Right cardiac atrium (tissue), 5 donors: ENCODE measurements at regions not wholly inside any gene's neighbourhood (a gene's known extent, or its start where the extent isn't known, plus 50 kb on each side); places are given as distances from the start of the nearest gene placed in this dataset.

Source experiments
- ATAC-seq, 2 donors: fragments of 200-7000 bp; cut with Tn5 transposase; one replicate each; pipeline versions ENCODE4 v1.8.0 to v1.9.1; 2020; ENCODE audit warnings: moderate library complexity in 2 of 2, mild to moderate bottlenecking in 1 of 2
- DNase-seq, 3 donors: peaks; one replicate each; pipeline ENCODE4 v3.0.0-alpha.2; 2020
- H3K27ac ChIP-seq: one replicate; pipeline ENCODE4 v1.5.1; 2013; ENCODE audit warnings: mild to moderate bottlenecking, low read length, control low read depth, moderate library complexity
- H3K27me3 ChIP-seq: one replicate; pipeline ENCODE4 v1.6.1; 2013; ENCODE audit not compliant: control insufficient read depth, insufficient read depth
- H3K4me1 ChIP-seq: one replicate; pipeline ENCODE4 v1.6.1; 2013; ENCODE audit warnings: low read length; ENCODE audit not compliant: control insufficient read depth, insufficient read depth
- H3K4me3 ChIP-seq: one replicate; pipeline ENCODE4 v1.5.1; 2013; ENCODE audit warnings: low read length, control low read depth
- H3K9me3 ChIP-seq: one replicate; pipeline ENCODE4 v1.6.1; 2013; ENCODE audit warnings: low read length; ENCODE audit not compliant: control insufficient read depth
- WGBS: extraction: QIAGEN DNeasy Blood & Tissue Kit; methylation state at CpG from one replicate; pipeline ENCODE4 v1.1.7; 2013; 5-methylcytosine and 5-hydroxymethylcytosine counted together
- intact Hi-C, 4 donors: fragments of 100-400 bp; cut with DNase I; formaldehyde crosslinking; loops; one replicate each; pipeline versions ENCODE4 v1.11.0 to v1.14.0; 2022 to 2023
- donor health status: healthy with polysubstance abuse.
- donor health status: DM: no; HTN: yes; CAD: no.
- donor health status: DM: no; HTN: no; CAD: no.
- donor health status: DM: no; HTN: yes; CAD: no; lungs with severe emphysema.
- donor health status: DM: yes; HTN: yes; CAD: no.

DNA sequence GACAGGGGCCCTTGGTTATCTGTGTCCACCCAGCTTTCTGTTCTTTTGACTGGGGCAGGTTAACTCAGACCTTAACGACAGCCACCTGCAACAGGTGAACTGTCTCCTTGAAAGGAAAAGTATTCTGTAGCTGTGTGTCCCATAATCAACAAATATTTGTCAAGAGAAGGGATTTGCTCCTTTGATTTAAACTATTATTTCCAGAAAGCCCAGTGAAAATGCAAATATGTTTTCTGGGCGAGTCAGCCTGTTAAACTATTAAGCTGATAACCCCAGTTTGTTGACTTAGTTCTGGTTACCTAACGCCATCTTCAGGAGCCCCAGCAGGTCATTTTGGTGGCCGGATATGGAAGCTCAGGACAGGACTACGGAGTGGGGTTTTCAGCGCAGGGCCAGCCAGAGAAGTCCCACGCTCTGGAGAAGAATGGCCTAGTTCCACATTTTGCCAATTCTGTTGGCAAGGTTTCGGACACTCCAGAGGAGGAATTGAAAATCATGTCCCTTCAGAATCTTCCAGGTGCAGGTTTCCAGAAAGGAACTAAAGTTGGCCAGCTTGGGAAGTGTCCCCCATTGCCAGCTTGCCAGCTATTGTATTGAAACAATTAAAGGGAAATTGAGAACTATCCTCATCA, 54.5 kb downstream of the ADRA2A start:
- WGBS: 76% methylated on average over 8 of the region's 8 CpGs
- no peak for DNase-seq
- H3K27ac ChIP-seq: no peak overlapping the region
- H3K4me1 ChIP-seq: no peaks in the 10 kb centered on the region
- no peaks in the 10 kb centered on the region for H3K27me3 ChIP-seq
- no peak overlapping the region for H3K4me3 ChIP-seq
- intact Hi-C loops: no loop called here
- no peak for ATAC-seq
- peaks cover 2% of the 10 kb centered on the region for H3K9me3 ChIP-seq

DNA sequence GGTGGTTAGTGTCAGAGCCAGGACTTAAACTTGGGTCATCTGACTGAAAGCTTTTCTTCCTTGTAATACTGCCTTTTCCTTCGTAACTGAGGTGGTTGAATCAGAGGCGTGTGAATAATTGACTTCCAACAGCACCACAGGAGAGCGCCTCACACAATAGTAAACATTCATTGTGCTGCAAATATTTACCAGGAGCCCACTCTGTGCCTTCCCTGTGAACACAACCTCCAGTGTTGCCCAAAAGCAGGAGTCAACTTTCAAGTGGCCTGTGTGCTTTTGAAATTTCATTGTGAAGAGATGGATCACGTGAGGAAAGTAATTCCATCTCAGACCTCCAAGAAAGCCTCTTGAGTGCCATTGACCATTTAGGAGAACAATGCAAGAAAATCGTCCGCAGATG, 60.2 kb downstream of the ADRA2A start:
- Histone ChIP-seq H3K4me3 (no peak overlapping the region), H3K9me3 (no peaks in the 10 kb centered on the region), H3K4me1 (no peaks in the 10 kb centered on the region), H3K27me3 (no peaks in the 10 kb centered on the region), H3K27ac (no peak overlapping the region)
- ATAC-seq (no peak), DNase-seq (no peak)
- intact Hi-C loops: no loop called here
- 45% methylated on average over 6 of the region's 6 CpGs for WGBS

DNA sequence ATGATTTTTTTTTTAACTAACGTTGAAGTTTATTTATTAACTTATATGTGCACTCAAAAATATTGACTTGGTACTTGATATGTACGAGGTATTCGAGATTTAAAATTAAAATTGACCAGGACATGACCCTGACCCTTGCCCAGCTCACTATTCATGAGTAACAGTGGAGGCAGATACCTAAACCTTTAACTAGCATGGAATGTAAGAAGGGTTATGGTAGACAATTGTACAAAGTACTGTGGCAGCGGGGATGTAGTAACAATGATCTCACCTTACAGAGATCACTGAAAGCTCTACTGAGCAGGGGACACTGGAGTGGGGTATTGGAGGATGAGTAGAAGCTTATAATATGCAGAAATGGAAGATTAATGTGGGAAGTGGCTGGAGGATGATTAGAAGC, 60.8 kb downstream of the ADRA2A start:
- H3K27ac ChIP-seq: no peak overlapping the region
- no peaks in the 10 kb centered on the region for H3K27me3 ChIP-seq
- H3K4me1 ChIP-seq: no peaks in the 10 kb centered on the region
- intact Hi-C loops: no loop called here
- H3K4me3 ChIP-seq: no peak overlapping the region
- 47% methylated on average over 4 of the region's 4 CpGs for WGBS
- ATAC-seq (no peak), DNase-seq (no peak)
- no peaks in the 10 kb centered on the region for H3K9me3 ChIP-seq

DNA sequence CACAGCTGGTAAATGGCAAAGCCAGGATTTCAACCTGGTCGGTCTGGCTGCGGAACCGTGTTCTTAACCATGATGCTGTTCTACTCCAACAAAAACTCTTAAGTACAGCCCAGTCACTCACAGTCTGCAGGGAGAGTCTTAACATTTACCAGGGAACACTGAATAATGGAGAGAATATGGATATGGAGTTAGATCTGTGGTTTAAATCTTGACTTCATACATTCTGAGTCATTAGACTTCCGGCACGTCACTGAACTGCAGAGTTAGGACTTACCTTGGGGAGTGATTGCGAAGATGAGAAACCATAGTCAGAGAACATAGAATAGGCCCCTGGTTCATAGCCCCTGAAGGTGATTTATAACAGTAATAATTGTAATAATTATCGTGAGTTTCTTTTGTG, 61.7 kb downstream of the ADRA2A start:
- 93% methylated on average over 7 of the region's 7 CpGs for WGBS
- Histone ChIP-seq H3K9me3 (no peaks in the 10 kb centered on the region), H3K27me3 (no peaks in the 10 kb centered on the region), H3K4me3 (no peak overlapping the region), H3K27ac (no peak overlapping the region), H3K4me1 (no peaks in the 10 kb centered on the region)
- ATAC-seq (no peak), DNase-seq (no peak)
- intact Hi-C loops: no loop called here

DNA sequence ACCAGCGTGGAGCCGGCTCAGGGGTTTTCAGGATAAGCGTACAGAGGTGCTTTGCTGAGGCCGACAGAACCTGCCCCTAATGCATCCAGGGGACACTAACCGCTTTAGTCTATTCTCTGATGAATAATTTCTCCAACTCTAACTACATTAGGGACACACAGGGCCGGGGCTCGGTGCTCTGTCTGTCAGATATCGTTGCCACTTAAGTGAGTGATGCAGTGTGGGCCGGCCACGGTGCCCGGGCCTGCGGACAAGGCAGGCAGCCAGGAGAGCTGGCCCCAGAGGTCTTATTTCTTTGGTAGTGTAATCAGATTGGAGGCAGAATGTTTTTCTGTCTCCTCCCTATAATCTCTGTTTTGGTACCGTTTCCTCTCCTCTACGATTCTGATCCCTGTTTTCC, 62.7 kb downstream of the ADRA2A start:
- ATAC-seq (no peak), DNase-seq (no peak)
- Histone ChIP-seq H3K9me3 (no peaks in the 10 kb centered on the region), H3K4me3 (no peak overlapping the region), H3K27ac (no peak overlapping the region), H3K27me3 (no peaks in the 10 kb centered on the region), H3K4me1 (no peaks in the 10 kb centered on the region)
- intact Hi-C loops: no loop called here
- 66% methylated on average over 14 of the region's 14 CpGs for WGBS

DNA sequence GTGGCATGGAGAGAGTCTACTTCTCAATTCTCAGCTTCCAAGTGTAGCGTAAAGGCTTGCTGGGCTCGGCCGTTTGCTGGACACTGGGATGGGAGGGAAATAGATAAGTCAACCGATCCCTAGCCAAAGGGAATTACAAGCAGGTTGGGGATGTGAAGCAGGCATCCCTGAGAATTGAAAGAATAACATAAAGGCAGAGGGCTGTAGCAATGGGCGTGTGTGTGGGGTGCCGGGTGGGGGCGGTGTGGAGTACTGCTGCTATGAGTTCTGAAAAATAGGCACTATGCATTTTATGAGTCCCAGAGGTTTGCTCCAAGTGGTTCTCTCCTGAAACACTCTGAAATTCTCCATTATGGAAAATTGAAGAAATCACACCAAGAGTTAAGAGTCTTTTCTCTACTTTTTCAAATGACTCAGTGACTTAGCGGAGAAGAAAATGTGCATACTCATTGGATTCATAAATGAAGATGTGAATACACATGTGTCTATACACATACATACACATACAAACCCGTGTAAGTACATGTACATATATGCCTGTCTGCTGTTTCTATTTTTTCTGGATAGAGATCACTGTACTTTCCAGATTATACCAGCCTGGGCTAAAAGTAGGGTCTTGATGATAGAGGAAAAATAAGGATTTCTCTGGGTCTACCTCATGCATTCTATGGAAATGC, 65.4 kb downstream of the ADRA2A start:
- Histone ChIP-seq H3K27ac (no peak overlapping the region), H3K9me3 (no peaks in the 10 kb centered on the region), H3K27me3 (no peaks in the 10 kb centered on the region), H3K4me3 (no peak overlapping the region), H3K4me1 (no peaks in the 10 kb centered on the region)
- WGBS: 75% methylated on average over 9 of the region's 9 CpGs
- DNase-seq (no peak), ATAC-seq (no peak)
- intact Hi-C loops: no loop called here

DNA sequence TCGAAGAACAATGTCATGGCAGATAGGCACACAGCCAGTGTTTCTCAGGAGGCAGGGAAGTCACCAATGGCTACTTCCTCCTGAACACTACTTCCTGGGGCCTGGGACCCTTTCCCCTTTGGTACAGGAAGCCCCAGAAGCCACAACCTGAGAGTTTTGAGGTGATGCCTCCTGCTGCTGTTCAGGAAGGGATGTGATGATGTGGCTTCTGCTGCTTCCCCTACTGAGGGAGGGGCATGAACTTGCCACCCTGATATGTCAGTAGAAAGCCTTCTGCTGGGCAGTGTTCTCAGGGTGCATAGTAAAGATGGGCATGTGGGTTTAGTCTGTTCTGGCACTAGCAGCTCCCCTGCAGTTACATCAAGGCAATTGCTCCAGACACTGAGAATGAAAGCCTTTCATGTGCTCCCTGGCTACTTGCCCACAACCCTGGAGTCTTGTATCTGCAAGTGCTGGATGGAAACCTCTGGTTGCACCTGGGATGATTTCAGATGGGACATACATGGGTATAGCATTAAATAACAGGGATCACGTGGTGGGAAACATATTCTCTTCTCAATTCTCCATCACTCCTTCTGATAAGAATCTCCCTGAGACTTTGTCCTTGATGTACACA, 69.3 kb downstream of the ADRA2A start:
- no peak for ATAC-seq
- Histone ChIP-seq H3K27ac (no peak overlapping the region), H3K4me1 (no peaks in the 10 kb centered on the region), H3K9me3 (no peaks in the 10 kb centered on the region), H3K27me3 (no peaks in the 10 kb centered on the region), H3K4me3 (no peak overlapping the region)
- 47% methylated on average over 2 of the region's 2 CpGs for WGBS
- DNase-seq: no peak
- intact Hi-C loops: no loop called here

DNA sequence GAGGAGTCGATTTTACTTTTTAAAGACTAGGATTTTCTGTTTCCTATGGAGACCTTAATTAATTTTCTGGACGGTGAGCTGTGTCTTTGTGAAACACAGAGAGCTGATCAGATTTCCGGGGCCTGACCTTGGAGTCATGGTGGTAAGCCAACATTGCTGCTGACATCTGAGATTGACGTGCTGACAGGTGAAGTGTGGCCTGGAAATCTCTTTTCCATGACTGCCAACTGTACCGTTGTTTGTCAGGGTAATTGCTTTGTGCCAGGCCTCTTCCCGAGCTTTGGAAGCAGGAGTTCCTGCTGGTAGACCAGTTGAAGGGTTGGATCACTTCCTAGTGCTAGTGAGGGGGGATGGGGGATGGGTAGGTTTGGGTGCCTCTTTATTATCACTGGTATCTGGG, 71.2 kb downstream of the ADRA2A start:
- Histone ChIP-seq H3K9me3 (no peaks in the 10 kb centered on the region), H3K27ac (no peak overlapping the region), H3K4me1 (no peaks in the 10 kb centered on the region), H3K27me3 (no peaks in the 10 kb centered on the region), H3K4me3 (no peak overlapping the region)
- intact Hi-C loops: no loop called here
- DNase-seq: no peak
- ATAC-seq: no peak
- WGBS: 29% methylated on average over 6 of the region's 6 CpGs

DNA sequence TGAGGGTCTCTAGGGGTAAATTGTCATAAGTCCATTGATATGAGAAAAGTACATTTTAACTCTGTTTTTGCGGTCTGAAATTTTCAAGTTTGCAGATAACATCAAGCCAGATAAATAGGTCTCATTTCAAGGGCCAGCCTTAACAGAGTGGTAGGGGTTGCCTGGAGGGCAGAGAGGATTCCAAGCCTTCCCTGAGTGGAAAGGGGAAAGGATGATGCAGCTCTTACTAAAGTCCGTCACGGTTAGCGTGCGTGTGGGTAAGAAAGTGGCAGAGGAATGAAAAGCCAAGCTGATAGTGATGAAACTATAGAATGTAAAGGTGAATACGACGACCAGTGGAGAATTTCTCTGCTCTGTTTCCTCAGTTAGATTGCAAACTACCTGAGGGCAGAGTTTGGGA, 71.6 kb downstream of the ADRA2A start:
- Histone ChIP-seq H3K9me3 (no peaks in the 10 kb centered on the region), H3K27ac (no peak overlapping the region), H3K4me1 (no peaks in the 10 kb centered on the region), H3K27me3 (no peaks in the 10 kb centered on the region), H3K4me3 (no peak overlapping the region)
- intact Hi-C loops: no loop called here
- DNase-seq (no peak), ATAC-seq (no peak)
- WGBS: 85% methylated on average over 7 of the region's 7 CpGs

DNA sequence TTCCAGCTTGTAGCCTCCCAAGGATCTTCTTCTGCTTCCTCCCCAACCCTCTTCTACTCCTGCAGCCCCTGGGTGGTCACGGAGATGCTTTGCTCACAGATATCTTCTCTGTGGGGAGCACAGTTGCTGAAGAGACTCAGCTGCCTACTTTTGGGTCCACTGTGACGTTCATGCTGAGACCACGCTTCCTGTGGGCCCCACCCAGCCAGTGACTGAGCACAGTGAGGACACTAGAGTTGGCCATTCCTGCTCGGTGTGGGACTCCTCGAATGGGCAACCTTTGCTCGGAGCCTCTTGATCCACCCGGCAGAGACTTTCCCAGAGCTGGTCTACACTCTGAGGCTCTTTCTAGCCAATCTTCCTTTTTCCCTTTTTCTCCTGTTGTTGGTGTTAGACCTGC, 73.9 kb downstream of the ADRA2A start:
- DNase-seq (no peak), ATAC-seq (no peak)
- no peak overlapping the region for H3K27ac ChIP-seq
- H3K4me3 ChIP-seq: no peak overlapping the region
- intact Hi-C loops: no loop called here
- WGBS: 83% methylated on average over 7 of the region's 7 CpGs
- H3K27me3 ChIP-seq: no peaks in the 10 kb centered on the region
- no peaks in the 10 kb centered on the region for H3K4me1 ChIP-seq
- no peaks in the 10 kb centered on the region for H3K9me3 ChIP-seq

DNA sequence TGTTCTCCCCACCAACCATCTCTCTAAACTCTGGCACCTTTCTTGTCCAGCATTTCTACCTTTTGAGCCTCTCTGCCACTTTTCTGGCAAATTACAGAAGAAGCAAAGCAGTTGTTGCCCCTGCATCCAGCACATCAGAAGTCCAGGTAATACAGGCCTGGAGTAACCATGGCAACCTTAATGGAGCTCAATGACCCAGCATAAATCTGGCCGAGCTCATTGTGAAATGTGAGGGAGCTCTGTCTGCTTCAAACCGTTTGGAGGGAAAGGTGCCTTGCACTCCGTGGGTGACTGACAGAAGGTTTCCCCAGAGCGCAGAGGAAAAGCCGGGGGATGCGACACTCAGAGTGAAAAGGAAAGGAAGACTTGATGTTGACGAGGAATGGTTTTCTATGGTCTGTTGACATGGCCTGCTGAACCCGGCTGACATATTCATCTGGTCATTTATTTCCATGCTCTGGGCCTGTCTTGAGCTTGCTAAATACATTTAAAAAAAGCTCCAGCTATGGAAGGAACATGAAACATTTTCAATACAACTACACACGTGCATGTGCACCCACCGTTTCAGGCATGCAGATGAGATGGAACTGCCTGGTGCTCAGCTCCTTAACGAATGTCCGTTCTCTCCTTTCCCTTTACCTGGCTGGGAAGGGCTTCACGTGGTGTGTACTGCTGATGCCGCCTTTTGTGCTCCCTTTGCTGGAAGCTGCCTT, 74.9 kb downstream of the ADRA2A start:
- Histone ChIP-seq H3K4me1 (no peaks in the 10 kb centered on the region), H3K27me3 (no peaks in the 10 kb centered on the region), H3K4me3 (no peak overlapping the region), H3K27ac (no peak overlapping the region), H3K9me3 (no peaks in the 10 kb centered on the region)
- WGBS: 72% methylated on average over 14 of the region's 14 CpGs
- ATAC-seq (no peak), DNase-seq (no peak)
- intact Hi-C loops: no loop called here
